Trophoblast cell (in vitro differentiated cells and primary cell): ENCODE measurements at regions not wholly inside any gene's neighbourhood (a gene's known extent, or its start where the extent isn't known, plus 50 kb on each side); places are given as distances from the start of the nearest gene placed in this dataset.

Experiments
- DNase-seq, 2 donors: peaks; one replicate each; pipeline ENCODE4 v3.0.0-alpha.2; 2016
- H2AFZ ChIP-seq: 2 replicates; pipeline ENCODE4 v1.6.1; 2013; ENCODE audit warnings: low read length, moderate library complexity, mild to moderate bottlenecking; ENCODE audit not compliant: insufficient read depth, poor library complexity
- H2AK5ac ChIP-seq: 2 replicates; pipeline ENCODE4 v1.6.1; 2013; ENCODE audit warnings: mild to moderate bottlenecking, low read length
- H2BK120ac ChIP-seq: 2 replicates; pipeline ENCODE4 v1.6.1; 2013; ENCODE audit warnings: low read length, mild to moderate bottlenecking, moderate library complexity; ENCODE audit not compliant: insufficient read depth, poor library complexity
- H2BK12ac ChIP-seq: 2 replicates; pipeline ENCODE4 v1.6.1; 2013; ENCODE audit warnings: mild to moderate bottlenecking, low read length, moderate library complexity
- H2BK5ac ChIP-seq: 2 replicates; pipeline ENCODE4 v1.6.1; 2013; ENCODE audit warnings: low read length, low read depth, moderate library complexity, mild to moderate bottlenecking; ENCODE audit not compliant: poor library complexity
- H3K14ac ChIP-seq: 2 replicates; pipeline ENCODE4 v1.6.1; 2013; ENCODE audit warnings: mild to moderate bottlenecking, low read length
- H3K18ac ChIP-seq: 2 replicates; pipeline ENCODE4 v1.6.1; 2013; ENCODE audit warnings: mild to moderate bottlenecking, low read length
- H3K23ac ChIP-seq: 2 replicates; pipeline ENCODE4 v1.6.1; 2013; ENCODE audit warnings: low read length
- H3K27ac ChIP-seq: 2 replicates; pipeline ENCODE4 v1.5.1; 2013; ENCODE audit warnings: low read depth, mild to moderate bottlenecking, inconsistent platforms, low read length, moderate library complexity
- H3K27me3 ChIP-seq: 2 replicates; pipeline ENCODE4 v1.6.1; 2013; ENCODE audit warnings: inconsistent platforms, mild to moderate bottlenecking, low read length, moderate library complexity; ENCODE audit not compliant: insufficient read depth
- H3K36me3 ChIP-seq, 2 experiments: 1 replicate in 1 of 2; 2 replicates in 1 of 2; pipeline ENCODE4 v1.6.1; 2013; ENCODE audit warnings: low read length in 2 of 2, mild to moderate bottlenecking in 2 of 2, moderate library complexity in 1 of 2; ENCODE audit not compliant: insufficient read depth in 2 of 2, control insufficient read depth in 1 of 2
- H3K4ac ChIP-seq: 2 replicates; pipeline ENCODE4 v1.6.1; 2013; ENCODE audit warnings: low read depth, mild to moderate bottlenecking, low read length, moderate library complexity
- H3K4me1 ChIP-seq, 2 experiments: 1 replicate in 1 of 2; 2 replicates in 1 of 2; pipeline ENCODE4 v1.6.1; 2013; ENCODE audit warnings: low read length in 2 of 2, mild to moderate bottlenecking in 2 of 2, moderate library complexity in 1 of 2; ENCODE audit not compliant: insufficient read depth in 2 of 2, control insufficient read depth in 1 of 2
- H3K4me2 ChIP-seq: 2 replicates; pipeline ENCODE4 v1.6.1; 2013; ENCODE audit warnings: inconsistent platforms, mild to moderate bottlenecking, low read length, moderate library complexity
- H3K4me3 ChIP-seq: 2 replicates; pipeline ENCODE4 v1.5.1; 2013; ENCODE audit warnings: mild to moderate bottlenecking, low read depth, low read length, inconsistent platforms
- H3K79me1 ChIP-seq: one replicate; pipeline ENCODE4 v1.6.1; 2013; ENCODE audit warnings: low read length
- H3K79me2 ChIP-seq: 2 replicates; pipeline ENCODE4 v1.6.1; 2013; ENCODE audit warnings: low read length, mild to moderate bottlenecking; ENCODE audit not compliant: control insufficient read depth, insufficient read depth, poor library complexity
- H3K9ac ChIP-seq: 2 replicates; pipeline ENCODE4 v1.6.1; 2013; ENCODE audit warnings: mild to moderate bottlenecking, low read length
- H3K9me3 ChIP-seq: 2 replicates; pipeline ENCODE4 v1.6.1; 2013; ENCODE audit warnings: low read depth, mild to moderate bottlenecking, control low read depth, inconsistent platforms, low read length; ENCODE audit not compliant: insufficient read depth
- H4K12ac ChIP-seq: 2 replicates; pipeline ENCODE4 v1.6.1; 2013; ENCODE audit warnings: low read depth, mild to moderate bottlenecking, low read length, moderate library complexity
- H4K8ac ChIP-seq: 2 replicates; pipeline ENCODE4 v1.6.1; 2013; ENCODE audit warnings: low read depth, mild to moderate bottlenecking, low read length, moderate library complexity
- H4K91ac ChIP-seq: one replicate; pipeline ENCODE4 v1.6.1; 2013; ENCODE audit warnings: low read depth, mild to moderate bottlenecking, low read length, moderate library complexity
- WGBS: extraction: QIAGEN DNeasy Blood & Tissue Kit; methylation state at CpG from one replicate; pipeline ENCODE4 v1.1.7; 2013; ENCODE audit warnings: missing lambda C conversion rate; ENCODE audit not compliant: insufficient read length, insufficient coverage; ENCODE audit errors: extremely low coverage; 5-methylcytosine and 5-hydroxymethylcytosine counted together

- Histone ChIP-seq H3K4me3 (no peak overlapping the region), H3K4me2 (no peak overlapping the region), H3K14ac (no peak overlapping the region), H3K18ac (no peak overlapping the region), H3K4ac (no peak overlapping the region), H3K79me1 (no peaks in the 10 kb centered on the region), H3K9ac (no peak overlapping the region), H4K91ac (no peak overlapping the region), H2AK5ac (no peak overlapping the region), H2BK12ac (no peak overlapping the region), H4K12ac (no peak overlapping the region), H3K27me3 (no peaks in the 10 kb centered on the region), H3K9me3 (peaks cover 15% of the 10 kb centered on the region), H2BK5ac (no peak overlapping the region), H3K36me3 (no peaks in the 10 kb centered on the region), H3K27ac (no peak overlapping the region), H4K8ac (no peak overlapping the region), H3K23ac (no peak overlapping the region), H2AFZ (no peak overlapping the region), H3K4me1 (no peaks in the 10 kb centered on the region), H2BK120ac (no peak overlapping the region), H3K79me2 (no peaks in the 10 kb centered on the region)
- WGBS: no CpG with 5 or more reads among the region's 2 CpGs
- DNase-seq: no peak
Measured at GRCh38 chr16:35631261-35631945, 2172.0 kb downstream of the TP53TG3F start.

DNA sequence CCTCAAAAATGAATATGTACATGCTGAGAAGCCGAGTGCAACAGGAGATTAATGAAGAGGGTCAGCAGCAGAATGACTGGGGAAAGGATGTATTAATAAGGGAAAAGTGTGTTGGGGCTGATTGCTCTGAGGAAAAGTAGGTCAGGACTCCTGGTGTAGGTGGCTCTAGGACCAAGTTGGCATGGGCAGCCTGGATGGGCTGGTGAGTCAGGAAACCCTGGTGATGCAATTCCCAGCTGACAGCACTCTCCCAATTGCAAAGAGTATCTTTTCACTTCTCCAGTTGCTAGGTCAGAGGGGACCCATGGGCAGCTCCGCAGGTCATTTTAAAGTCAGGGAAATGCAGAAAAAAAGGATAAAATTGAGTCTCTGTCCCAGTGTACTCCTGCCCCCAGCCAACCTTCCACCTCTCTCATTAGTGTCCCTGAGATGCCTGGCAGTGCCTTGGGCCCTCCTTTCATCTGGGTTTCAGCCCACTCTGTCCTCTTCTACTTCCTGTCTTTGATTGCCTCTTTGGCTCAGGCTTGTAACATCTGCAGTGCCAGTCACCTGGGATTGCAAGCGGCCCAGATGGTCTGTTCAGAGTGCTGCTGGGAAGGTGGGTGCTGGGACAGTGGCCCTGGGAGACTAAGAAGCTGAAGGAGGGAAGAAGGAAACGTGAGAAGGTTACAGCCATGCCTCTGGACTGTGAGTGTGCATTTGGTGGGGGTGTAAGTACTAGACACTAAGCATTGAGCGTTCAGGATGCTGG, 2177.2 kb downstream of the TP53TG3F start:
- no peak overlapping the region for H2BK120ac ChIP-seq
- no peak overlapping the region for H3K4me3 ChIP-seq
- H4K8ac ChIP-seq: no peak overlapping the region
- H3K79me1 ChIP-seq: no peaks in the 10 kb centered on the region
- no peaks in the 10 kb centered on the region for H3K27me3 ChIP-seq
- no peak overlapping the region for H3K4me2 ChIP-seq
- no peak overlapping the region for H2AFZ ChIP-seq
- H3K4me1 ChIP-seq: no peaks in the 10 kb centered on the region
- H3K18ac ChIP-seq: no peak overlapping the region
- peaks cover 41% of the 10 kb centered on the region for H3K9me3 ChIP-seq
- H2BK5ac ChIP-seq: no peak overlapping the region
- H3K9ac ChIP-seq: no peak overlapping the region
- H3K23ac ChIP-seq: no peak overlapping the region
- no peak for DNase-seq
- no peak overlapping the region for H3K4ac ChIP-seq
- no peak overlapping the region for H2BK12ac ChIP-seq
- no peak overlapping the region for H3K27ac ChIP-seq
- H3K14ac ChIP-seq: no peak overlapping the region
- no peak overlapping the region for H4K12ac ChIP-seq
- no CpG with 5 or more reads among the region's 5 CpGs for WGBS
- no peak overlapping the region for H4K91ac ChIP-seq
- H3K36me3 ChIP-seq: no peaks in the 10 kb centered on the region
- no peaks in the 10 kb centered on the region for H3K79me2 ChIP-seq
- H2AK5ac ChIP-seq: no peak overlapping the region

DNA sequence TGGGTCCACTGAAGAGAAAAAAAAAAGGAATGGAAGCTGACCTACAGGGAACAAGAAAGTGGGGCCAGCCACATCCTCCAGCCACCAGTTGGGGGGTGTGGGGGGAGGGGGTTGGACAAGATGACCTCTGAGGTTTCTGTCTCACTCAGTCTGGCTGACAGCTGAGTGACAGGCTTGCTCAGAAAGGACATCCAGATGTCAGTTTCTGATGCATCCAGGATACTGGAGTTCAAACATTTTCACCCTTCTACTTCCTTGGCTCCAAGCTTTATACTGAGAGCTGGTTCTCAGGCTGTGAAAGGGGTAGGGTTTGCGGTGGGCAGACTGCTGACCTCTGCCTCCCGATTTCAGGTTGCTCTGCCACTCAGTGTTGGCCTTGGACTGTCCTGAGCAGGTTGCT, 2178.3 kb downstream of the TP53TG3F start:
- H2AK5ac ChIP-seq: no peak overlapping the region
- WGBS: no CpG with 5 or more reads among the region's 2 CpGs
- H4K91ac ChIP-seq: no peak overlapping the region
- H3K4ac ChIP-seq: no peak overlapping the region
- no peak overlapping the region for H3K27ac ChIP-seq
- no peak overlapping the region for H2BK120ac ChIP-seq
- H2AFZ ChIP-seq: no peak overlapping the region
- no peaks in the 10 kb centered on the region for H3K79me1 ChIP-seq
- H3K4me1 ChIP-seq: no peaks in the 10 kb centered on the region
- H3K18ac ChIP-seq: no peak overlapping the region
- no peak overlapping the region for H2BK5ac ChIP-seq
- no peak overlapping the region for H3K4me2 ChIP-seq
- no peaks in the 10 kb centered on the region for H3K36me3 ChIP-seq
- no peaks in the 10 kb centered on the region for H3K27me3 ChIP-seq
- H3K4me3 ChIP-seq: no peak overlapping the region
- H4K12ac ChIP-seq: no peak overlapping the region
- H3K79me2 ChIP-seq: no peaks in the 10 kb centered on the region
- H4K8ac ChIP-seq: no peak overlapping the region
- H3K23ac ChIP-seq: no peak overlapping the region
- no peak overlapping the region for H3K9ac ChIP-seq
- no peak for DNase-seq
- H3K9me3 ChIP-seq: peaks cover 49% of the 10 kb centered on the region
- no peak overlapping the region for H3K14ac ChIP-seq
- no peak overlapping the region for H2BK12ac ChIP-seq

DNA sequence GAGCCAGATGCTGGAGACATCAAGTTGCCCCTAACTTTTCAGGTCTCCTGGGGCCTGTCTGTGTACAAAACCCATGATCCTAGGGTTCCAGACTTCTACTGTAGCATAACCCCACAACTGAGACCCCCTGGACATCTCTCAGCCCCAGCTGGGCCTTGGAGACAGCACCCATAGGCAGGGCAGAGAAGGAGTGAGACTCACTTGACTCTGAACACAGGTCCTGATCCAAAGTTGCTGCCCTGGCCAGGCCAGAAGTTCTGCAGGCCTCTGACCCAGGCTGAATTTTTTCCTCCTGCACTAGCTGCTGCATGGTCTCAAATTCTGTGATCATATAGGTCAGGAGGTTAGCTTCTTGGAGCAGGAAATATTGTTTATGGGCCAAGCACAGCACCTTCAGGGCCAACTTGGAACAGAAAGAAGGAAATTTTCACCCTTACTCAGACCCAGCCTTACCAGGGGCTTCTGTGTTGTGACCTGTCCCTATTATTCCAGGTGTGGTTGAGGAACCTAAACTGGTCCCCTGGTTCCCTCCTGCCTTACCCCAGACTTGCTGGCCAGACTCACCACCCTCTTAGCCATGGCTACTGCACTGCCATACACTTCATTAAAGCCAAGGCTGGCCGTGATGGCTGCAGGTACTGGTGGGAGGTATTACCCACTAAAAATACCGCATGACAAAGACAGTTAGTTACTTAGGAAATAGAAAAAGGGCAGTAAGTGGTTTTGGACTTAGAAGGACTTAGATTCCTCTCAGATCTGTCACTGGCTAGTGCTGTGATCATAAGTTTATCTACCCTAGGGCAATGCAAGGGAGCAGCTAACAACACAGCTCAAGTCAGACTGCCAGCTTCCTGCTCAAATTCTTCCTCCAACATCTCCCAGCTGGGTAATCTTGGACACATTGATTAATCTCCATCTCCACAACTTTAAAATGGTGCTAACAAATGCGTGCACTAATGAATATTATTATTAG, 2180.1 kb downstream of the TP53TG3F start:
- Histone ChIP-seq H3K4ac (no peak overlapping the region), H3K4me3 (no peak overlapping the region), H3K27ac (no peak overlapping the region), H4K91ac (no peak overlapping the region), H4K12ac (no peak overlapping the region), H3K9me3 (peaks cover 59% of the 10 kb centered on the region), H2AK5ac (no peak overlapping the region), H3K9ac (no peak overlapping the region), H2BK5ac (no peak overlapping the region), H3K18ac (no peak overlapping the region), H3K14ac (no peak overlapping the region), H3K4me1 (no peaks in the 10 kb centered on the region), H3K23ac (no peak overlapping the region), H2BK120ac (no peak overlapping the region), H3K27me3 (no peaks in the 10 kb centered on the region), H3K79me1 (no peaks in the 10 kb centered on the region), H2BK12ac (no peak overlapping the region), H3K79me2 (no peaks in the 10 kb centered on the region), H2AFZ (no peak overlapping the region), H3K4me2 (no peak overlapping the region), H4K8ac (no peak overlapping the region), H3K36me3 (no peaks in the 10 kb centered on the region)
- no CpG with 5 or more reads among the region's 3 CpGs for WGBS
- DNase-seq: no peak
